GM21529 (cell line): ENCODE measurements at regions not wholly inside any gene's neighbourhood (a gene's known extent, or its start where the extent isn't known, plus 50 kb on each side); places are given as distances from the start of the nearest gene placed in this dataset.
"Not testable (repeated sequence)": the region's sequence is repeated elsewhere in the genome, so short reads cannot be mapped to it uniquely, and the experiment has no call there.

Source experiments
- ATAC-seq: cut with Tn5 transposase; IDR thresholded peaks from one replicate; pipeline ENCODE4 v1.9.1; 2021; ENCODE audit not compliant: unreplicated experiment

DNA sequence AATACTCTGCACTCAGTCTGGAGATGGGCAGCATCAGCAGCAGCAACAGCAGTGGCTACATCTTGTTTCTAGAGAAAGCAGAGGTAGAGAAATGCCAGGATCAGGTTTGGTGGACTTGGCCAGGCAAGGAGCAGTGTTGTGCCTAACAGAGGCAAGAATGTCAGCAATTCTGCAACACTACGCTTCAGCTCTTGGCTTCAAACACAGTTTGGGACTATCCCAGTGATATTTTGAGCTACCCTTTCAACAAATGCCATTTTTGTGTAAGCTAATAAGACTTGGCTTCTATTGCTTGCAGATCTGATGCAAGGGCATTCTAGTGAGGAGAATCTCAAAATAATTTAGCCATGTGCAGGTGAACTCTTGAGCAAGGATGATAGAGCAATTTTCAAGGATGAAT lies 271.3 kb downstream of the PCDH20 start:
- ATAC-seq, result no peak

DNA sequence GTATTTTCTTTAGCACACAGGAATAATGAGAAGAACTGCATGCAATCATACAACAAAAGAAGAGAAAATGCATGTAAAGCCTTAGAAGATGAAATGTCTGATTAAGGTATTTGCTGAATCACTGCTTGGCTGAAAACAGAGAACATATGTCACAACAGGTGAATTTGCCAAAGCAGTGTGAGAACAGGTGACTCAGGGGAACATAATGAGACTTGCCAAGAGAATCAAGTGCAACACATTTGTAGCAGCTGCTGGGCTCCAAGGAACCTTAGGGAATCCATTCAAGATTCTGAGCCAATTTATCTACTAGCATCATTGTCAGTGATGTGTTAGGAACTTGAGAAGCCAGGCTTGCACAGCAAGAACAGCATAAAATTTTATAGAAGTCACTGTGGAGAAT lies 273.1 kb downstream of the PCDH20 start:
- ATAC-seq, result no peak

DNA sequence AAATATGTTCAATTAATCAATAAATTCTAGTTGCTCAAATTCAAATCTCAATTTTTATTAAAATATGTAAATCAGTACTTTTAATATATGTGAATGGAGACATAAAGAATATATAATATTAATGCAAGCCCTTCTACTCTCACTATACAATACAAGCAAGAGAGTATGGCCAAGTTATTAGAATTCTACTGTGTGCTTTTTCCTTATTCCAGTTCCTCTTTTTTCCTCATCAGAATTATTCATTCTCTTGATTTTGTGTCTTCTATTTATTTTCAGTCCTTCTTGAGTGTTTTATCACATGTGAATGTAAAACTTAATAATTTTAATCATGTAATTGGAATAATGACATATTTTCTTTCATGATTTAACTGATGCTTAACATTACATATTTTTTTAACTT lies 276.8 kb downstream of the PCDH20 start:
- no peak for ATAC-seq

DNA sequence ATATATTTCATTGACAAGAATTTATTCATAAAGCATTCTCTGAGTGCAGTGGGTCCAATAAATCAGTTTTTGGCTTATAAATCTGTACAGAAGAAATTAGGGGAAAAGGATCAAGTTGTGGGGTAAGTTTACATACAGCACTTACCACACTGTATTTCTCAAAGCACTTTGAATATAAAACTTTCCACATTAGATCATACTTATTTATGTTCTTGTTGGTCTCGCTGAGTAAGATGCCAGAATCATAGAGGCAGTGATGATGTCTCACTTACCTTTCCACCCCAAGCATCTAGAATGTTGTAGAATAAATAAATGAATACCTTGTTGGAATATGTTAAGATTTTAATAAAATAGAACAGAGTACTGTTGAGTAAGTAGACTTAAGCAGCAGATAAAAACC lies 279.1 kb downstream of the PCDH20 start:
- no peak for ATAC-seq

DNA sequence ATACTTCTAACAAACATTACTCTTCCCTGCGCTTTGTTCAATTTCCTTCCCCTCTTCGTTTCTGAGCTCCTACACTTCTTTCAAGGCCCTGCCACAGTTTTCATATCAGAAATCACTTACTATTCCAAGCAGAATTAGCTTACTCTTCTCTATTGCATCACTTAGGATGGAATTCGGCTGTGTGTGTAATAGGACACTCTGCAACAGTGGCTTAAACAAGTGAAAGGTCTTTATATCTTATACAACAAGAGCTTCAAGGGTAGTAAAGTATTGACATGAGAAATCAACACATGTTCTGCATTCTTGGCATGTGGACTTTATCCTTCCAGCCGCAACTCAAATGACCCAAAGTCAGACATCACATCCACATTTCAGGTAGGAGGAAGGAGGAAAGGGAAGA lies 279.6 kb downstream of the PCDH20 start:
- no peak for ATAC-seq

DNA sequence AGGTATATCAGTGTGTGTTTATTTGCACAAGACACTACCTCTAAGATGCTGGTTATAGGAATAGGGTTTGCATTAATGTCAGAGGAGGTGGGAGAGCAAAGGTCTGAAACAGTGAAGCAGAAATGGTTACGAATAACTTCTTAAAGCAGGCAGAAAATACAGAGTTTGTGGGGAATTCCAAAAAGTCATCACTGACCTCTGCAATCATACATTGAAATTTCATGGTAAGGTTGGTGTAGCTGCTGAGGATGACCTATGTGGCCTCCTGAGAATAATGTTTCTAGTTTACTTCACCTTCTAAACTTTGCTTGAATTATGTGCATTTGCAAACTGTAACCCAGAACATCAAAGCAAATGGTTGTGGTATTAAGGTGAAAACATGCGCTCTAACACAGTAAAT lies 280.1 kb downstream of the PCDH20 start:
- ATAC-seq, result no peak

DNA sequence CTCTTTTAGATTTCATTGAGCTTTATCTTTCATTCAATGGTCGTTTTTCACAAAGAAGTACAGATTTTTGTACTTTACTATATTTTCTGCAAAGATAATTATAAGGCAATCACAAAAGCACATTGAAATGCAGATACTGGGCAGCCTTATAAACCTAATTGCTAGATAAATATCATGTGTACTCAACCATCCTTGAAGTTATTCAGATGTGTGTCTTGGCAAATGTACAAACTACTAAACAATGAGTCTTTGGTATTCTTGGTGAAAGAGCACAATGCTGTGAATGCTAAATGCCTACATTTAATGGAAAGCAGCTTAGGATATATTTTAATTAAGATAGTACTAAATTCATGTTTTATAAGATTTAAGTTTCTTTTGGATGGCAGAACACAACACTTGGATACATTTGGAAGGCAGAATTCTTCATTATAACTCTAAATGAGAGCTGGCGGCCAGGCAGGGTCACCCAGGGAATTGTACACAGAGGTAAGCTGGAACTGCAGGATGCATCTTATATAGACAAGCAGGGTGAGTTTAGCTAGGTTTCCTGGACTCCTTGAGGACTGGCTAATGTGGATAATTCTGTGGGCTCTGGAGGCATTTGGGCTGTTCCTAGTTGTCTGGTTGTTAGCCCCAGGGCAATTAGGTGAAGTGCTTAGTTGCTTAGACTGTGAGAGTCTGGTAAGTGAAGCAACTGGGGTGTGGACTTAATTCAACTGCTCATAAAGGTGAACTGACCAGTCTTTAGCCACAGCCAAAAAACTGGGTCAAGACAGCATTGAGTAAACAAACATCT lies 286.6 kb downstream of the PCDH20 start:
- no peak for ATAC-seq

DNA sequence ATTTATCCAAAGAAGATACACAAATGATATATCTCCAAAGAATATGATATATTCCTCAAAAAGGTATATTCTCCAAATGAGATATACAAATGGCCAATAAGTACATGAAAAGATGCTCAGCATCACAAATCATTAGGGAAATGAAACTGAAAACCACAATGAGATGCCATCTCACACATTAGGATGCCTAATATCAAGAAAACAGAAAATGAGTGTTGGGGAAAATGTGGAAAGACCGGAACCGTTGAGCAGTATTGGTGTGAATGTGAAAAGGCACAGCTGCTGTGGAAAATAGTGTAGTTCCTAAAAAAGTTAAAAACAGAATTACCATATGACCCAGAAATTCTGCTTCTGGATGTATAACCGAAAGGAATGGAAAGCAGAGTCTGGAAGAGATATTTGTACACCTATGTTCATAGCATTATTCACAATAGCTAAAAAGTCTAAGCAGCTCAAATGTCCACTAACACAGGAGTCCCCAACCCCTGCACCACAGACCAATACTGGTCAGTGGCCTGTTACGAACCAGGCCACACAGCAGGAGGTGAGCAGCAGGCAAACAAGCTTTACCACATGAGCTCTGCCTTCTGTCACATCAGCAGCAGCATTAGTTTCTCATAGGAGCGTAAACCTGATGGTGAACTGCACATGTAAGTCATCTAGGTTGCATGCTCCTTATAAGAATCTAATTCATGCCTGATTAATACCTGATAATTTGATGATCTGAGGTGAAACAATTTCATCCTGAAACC lies 291.9 kb downstream of the PCDH20 start:
- ATAC-seq, result no peak

DNA sequence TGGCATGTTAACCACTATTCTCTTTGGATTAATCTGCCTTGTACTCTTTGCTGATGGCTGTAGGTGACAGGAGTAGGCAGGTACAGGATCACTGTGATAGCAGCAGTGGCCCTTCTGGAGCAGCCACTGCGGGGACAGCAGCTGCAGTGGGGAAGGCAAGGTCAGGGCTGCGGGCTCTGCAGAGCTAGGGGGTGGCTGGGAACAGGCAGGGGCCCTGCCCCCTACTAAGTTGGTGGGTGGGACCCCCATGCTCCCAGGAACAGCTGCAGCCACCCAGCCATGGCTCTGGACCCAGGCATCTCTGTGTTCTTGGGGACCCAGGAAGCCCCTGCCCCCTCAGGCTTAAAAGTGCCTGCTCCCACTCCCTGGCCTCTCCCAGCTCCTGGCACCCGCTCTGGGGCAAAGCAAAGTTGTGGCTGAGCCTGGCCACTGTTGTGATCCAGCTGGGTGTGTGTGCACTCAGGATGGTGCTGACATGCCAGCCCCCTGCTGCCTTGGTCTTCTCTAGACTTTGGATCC lies 302.4 kb downstream of the PCDH20 start:
- no peak for ATAC-seq

DNA sequence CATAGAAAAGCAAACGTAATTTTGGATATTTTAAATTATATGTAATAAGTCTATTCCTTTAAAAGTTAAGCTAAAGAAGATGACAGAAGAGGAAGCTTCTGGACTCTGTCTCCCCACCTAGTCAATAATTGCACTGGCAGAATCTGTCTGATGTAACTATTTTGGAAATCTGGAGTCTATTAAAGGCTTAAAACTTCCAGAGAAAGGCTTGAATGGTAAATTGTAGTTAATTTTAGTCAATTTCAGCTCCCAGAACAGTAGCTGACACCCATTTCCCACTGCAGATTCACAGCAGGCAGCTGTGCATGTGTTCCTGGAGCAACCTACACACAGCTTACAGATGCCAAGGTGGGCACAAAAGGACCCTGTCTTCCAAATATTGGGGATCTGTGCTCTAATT lies 304.1 kb downstream of the PCDH20 start:
- ATAC-seq, result no peak

DNA sequence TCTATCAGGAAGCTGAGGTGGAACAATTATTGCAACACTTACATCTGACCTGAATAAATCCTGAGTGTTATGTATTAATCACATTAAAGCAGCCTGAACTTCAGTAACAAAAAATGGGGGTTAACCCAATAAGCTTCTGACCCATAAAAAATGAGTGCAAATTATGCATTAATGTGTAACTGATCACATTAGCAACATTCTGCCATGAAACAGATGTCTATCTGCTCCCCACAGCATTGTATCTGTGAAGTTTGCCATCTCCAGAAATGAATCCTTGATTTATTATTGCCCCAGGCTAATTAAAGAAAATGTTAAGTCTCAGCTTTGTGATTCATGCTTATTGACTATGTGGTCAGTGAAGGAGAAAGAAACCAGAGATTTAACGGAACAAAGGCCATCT lies 304.9 kb downstream of the PCDH20 start:
- ATAC-seq, result no peak

DNA sequence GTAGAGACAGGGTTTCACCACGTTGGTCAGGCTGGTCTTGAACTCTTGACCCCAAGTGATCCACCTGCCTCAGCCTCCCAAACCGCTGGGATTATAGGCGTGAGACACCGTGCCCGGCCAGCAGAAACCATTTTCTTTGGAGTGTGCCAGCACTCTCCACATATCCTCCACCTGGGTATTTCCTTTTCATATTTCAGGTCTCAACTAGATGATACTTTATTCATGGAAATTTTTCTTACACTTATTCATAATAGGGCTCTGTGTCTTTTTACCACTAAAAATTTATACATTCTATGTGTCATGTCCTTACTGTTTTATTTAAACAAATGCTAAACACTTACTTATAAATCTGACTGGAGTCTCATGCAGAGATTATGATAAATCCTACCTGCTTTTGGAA lies 305.9 kb downstream of the PCDH20 start:
- no peak for ATAC-seq

DNA sequence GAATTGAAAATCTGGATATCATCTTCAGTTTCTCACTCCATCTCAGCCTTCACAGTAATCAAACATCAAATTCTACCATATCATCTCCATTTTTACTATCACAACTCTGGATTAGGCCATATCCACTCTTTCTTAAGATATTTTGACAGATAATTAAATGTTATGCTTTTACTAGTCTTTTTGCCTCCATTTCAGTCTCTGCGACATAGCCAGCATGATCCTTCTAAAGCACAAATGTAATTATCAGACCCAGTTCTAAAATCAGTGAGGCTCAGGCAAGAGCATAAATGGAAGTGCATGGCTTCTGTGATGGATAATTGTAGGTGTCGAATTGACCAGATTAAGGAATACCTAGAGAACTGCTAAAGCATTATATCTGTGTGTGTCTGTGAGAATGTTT lies 307.7 kb downstream of the PCDH20 start:
- no peak for ATAC-seq

DNA sequence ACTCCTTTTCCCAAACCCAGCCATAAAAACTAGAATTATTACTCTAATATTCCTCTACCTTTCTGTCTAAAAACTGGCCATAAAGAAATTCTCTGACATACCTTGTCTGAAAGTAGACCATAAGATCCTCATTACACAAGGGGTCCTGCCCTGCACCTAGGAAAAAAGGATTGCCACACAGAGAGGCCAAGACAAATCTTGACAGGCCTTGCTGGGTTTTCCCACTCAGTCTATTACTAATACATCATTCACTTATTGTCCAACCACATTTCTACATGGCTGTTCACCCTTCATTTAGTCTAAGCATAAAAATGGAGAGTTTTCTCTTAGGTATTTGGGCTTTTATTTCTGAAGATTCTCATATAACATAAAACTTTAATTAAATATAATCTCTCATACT lies 319.8 kb downstream of the PCDH20 start:
- ATAC-seq, result no peak

DNA sequence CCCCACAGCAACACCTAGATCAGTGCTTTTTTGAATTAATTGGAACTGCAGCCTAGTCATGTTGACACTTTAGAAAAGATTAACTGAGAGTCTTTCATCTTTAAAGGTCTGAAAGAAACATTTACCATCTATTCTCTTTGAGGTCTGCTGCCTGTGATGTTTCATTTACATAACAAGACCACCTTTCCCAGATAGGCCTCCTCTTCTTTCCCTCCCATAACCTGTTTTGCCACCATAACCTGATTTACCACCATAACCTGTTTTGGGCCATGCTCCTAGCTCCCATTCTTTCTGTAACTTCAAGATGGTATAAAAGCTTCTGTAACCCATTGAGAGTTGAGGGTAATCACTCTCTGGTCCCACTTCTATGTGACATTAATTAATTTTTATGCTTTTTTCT lies 320.8 kb downstream of the PCDH20 start:
- ATAC-seq, result no peak

DNA sequence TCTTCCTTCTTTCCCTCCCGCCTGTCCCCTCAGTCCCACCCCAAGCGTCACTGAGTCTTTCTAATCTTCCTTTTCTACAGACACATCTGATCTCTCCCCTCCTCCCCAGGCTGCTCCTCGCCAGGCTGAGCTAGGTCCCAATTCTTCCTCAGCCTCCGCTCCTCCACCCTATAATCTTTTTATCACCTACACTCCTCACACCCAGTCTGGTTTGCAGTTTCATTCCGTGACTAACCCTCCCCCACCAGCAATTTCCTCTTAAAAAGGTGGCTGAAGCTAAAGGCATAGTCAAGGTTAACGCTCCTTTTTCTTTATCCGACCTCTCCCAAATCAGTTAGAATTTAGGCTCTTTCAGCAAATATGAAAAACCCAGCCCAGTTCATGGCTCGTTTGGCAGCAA lies 325.8 kb downstream of the PCDH20 start:
- not testable (repeated sequence) for ATAC-seq

DNA sequence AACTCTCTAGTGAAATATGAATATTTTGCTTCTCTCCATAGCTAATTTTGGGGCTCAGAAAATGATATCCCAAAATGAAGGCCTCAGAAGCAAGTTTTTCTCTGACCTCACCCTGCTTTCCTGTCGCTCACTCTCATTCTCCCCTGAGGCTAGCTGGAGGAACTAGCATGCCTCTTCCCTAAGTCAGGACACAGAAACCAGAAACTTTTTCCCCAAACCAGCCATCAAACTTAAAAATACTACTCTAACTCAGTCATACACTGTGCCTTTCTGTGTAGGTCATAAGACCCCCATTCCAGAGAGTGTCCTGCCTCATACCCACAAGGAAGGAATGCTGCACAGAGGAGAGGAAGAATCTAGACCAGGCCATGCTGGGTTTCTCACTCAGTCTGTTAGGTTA lies 329.6 kb downstream of the PCDH20 start:
- ATAC-seq, result no peak

DNA sequence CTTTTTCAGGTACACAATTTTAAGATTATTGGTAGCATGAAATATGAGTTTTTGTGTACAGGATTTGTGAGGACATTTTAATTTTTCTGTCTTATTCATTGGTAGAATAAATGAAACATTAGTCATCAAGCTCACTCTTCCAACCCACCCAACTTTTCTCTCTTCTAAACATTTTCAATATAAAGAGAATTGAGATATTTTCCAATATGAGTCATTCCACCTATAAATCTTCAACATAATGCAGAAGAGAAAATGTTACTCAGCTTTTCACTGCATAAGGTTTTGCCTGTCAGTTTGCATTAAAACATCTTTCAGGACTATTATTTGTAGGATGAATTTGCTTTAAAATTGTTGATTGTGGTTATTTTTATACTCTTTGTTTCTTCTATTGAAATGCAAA lies 330.7 kb downstream of the PCDH20 start:
- ATAC-seq, result no peak

DNA sequence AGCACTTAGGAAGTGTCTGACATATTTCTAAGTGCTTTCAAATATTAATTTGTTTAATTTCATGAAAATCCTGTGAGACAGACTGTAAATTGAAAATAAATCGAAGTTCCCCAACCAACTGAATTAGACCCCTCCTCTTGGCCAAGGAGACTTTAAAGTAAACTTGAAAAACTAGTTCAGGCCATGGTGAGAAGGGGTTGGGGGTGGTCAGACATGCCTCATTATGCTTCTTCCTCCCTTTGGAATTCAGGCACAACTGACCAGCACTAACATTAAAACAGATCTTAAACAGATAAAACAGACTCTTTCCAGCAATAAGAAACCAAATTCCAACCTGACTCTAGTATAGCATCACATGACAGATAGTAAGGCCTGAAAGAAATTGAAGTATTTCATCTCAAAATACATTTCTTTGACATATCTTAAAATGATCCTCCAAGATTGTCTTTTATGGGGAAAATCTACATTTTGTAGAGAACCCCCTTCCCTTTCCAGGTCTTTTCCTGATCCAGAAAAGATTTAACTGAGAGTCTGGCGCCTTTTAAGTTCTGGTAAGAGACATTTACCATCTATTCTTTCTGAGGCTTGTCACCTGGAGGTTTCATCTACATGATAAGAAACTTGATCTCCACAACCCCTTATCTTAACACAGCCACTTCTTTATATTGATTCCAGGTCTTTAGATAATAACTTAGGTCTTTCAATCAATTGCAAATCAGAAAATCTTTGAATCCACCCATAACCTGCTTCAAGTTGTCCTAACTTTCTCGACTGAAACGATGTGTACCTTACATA lies 336.5 kb downstream of the PCDH20 start:
- no peak for ATAC-seq

DNA sequence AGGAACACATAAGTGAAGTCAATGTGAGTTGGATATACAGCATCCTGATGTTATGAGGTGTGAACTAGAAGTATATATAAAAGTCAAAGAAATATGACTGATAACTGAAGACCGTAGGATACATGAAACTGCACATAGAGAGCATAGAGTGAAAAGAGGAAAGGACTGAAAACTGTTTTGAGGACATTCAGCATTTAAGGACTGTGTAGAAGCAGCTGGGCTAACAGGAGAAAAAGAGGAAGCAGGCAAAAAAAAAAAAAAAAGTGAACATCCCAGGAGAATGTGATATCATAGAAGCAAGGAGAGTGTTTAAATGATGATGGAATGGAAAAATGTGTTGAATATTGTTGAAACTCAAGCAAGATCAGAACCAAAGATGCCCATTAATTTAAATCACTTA lies 363.5 kb downstream of the PCDH20 start:
- no peak for ATAC-seq

DNA sequence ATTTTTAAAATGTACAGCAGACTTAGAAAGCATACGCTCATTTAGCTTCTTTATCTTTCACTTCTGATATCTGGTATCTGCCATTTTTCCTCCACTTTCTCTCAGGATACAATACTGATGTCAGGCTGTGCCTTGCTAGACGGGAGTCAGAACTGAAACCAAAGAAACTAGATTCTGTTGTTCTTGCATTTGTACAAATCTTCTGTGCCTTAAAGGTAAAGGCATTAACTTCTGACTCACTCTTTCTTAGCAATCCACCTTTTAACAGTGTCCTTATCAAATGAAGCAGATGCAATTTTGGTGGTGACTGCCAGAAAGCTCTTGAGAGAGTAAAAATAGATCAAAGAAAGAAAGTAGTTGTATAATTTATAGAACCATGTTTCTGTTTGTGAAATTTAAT lies 370.4 kb downstream of the PCDH20 start:
- no peak for ATAC-seq

DNA sequence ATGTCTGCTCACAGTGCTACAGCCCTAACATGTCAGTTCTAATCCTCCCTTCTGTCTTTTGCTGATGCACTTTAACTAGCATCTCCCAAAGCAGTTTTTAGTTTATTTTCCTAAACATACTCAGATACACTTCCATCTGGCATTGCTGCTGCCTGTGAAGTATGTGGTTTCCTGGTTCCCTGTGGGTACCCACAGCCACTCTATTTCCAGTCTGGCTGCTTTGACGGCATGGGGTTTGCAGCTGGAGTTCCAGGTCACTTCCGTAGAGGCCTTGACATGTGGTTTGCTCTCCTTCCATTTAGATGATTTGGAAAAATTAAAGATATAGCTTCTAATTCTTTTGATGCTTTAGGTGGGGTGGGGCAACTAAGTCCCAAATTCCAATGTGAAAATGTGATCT lies 375.5 kb downstream of the PCDH20 start:
- ATAC-seq, result no peak
